HTR-8/SVneo (cell line): ENCODE measurements at regions not wholly inside any gene's neighbourhood (a gene's known extent, or its start where the extent isn't known, plus 50 kb on each side); places are given as distances from the start of the nearest gene placed in this dataset.

ENCODE experiments used
- DNase-seq: peaks from one replicate; pipeline ENCODE4 v3.0.0; 2011; ENCODE audit warnings: low spot score, mixed read lengths; ENCODE audit not compliant: insufficient read length
- FAIRE-seq: peaks from 2 replicates; lab custom pipeline; 2011; peaks lifted over from hg19 to GRCh38; lab: Jason Lieb, UNC

- FAIRE-seq (no peak), DNase-seq (no peak)
Observed at GRCh38 chr10:78719276-78719675, 349.5 kb upstream of the ZMIZ1 start.

- no peak for FAIRE-seq
Observed at GRCh38 chr10:78720091-78720490, 348.7 kb upstream of the ZMIZ1 start.

GRCh38 chr10:78721231-78721630, 347.5 kb upstream of the ZMIZ1 start:
- FAIRE-seq, result no peak

More at GRCh38 chr10:78720091-78720490, 348.7 kb upstream of the ZMIZ1 start:
- no peak for DNase-seq

GRCh38 chr10:78724846-78725245, 343.9 kb upstream of the ZMIZ1 start:
- DNase-seq (no peak), FAIRE-seq (no peak)

More at GRCh38 chr10:78721231-78721630, 347.5 kb upstream of the ZMIZ1 start:
- DNase-seq, result no peak

- FAIRE-seq (no peak), DNase-seq (no peak)
Observed at GRCh38 chr10:78726171-78726570, 342.6 kb upstream of the ZMIZ1 start.

GRCh38 chr10:78727251-78727650, 341.5 kb upstream of the ZMIZ1 start:
- DNase-seq (no peak), FAIRE-seq (no peak)

- DNase-seq (no peak), FAIRE-seq (no peak)
Observed at GRCh38 chr10:78727728-78728127, 341.0 kb upstream of the ZMIZ1 start.

GRCh38 chr10:78728176-78728575, 340.6 kb upstream of the ZMIZ1 start:
- FAIRE-seq (no peak), DNase-seq (no peak)

GRCh38 chr10:78729366-78729765, 339.4 kb upstream of the ZMIZ1 start:
- no peak for FAIRE-seq
- DNase-seq, result no peak

GRCh38 chr10:78729800-78730199, 339.0 kb upstream of the ZMIZ1 start:
- DNase-seq (no peak), FAIRE-seq (no peak)

GRCh38 chr10:78730754-78731153, 338.0 kb upstream of the ZMIZ1 start:
- no peak for DNase-seq
- no peak for FAIRE-seq

- DNase-seq (no peak), FAIRE-seq (no peak)
Observed at GRCh38 chr10:78731675-78732074, 337.1 kb upstream of the ZMIZ1 start.

GRCh38 chr10:78732381-78732780, 336.4 kb upstream of the ZMIZ1 start:
- FAIRE-seq, result no peak
- no peak for DNase-seq

GRCh38 chr10:78736926-78737630, 331.7 kb upstream of the ZMIZ1 start:
- DNase-seq, result no peak
- FAIRE-seq, result no peak

- DNase-seq (no peak), FAIRE-seq (no peak)
Observed at GRCh38 chr10:78737883-78738856, 330.6 kb upstream of the ZMIZ1 start.

- FAIRE-seq, result no peak
- no peak for DNase-seq
Observed at GRCh38 chr10:78738861-78739260, 329.9 kb upstream of the ZMIZ1 start.

- FAIRE-seq (no peak), DNase-seq (no peak)
Observed at GRCh38 chr10:78739444-78740053, 329.2 kb upstream of the ZMIZ1 start.

- FAIRE-seq, result no peak
- DNase-seq, result no peak
Observed at GRCh38 chr10:78740976-78741915, 327.5 kb upstream of the ZMIZ1 start.

GRCh38 chr10:78742406-78742729, 326.4 kb upstream of the ZMIZ1 start:
- no peak for FAIRE-seq

More at GRCh38 chr10:78742406-78742729, 326.4 kb upstream of the ZMIZ1 start:
- DNase-seq, result no peak
